Mesenteric fat pad (tissue), 1 donor: ENCODE measurements at regions not wholly inside any gene's neighbourhood (a gene's known extent, or its start where the extent isn't known, plus 50 kb on each side); places are given as distances from the start of the nearest gene placed in this dataset.
"Not testable (repeated sequence)": the region's sequence is repeated elsewhere in the genome, so short reads cannot be mapped to it uniquely, and the experiment has no call there.

ENCODE experiments used
- DNase-seq: peaks from one replicate; pipeline ENCODE4 v3.0.0-alpha.2; 2020; ENCODE audit warnings: low spot score
- donor health status: DM: yes; HTN: yes; CAD: no.

DNA sequence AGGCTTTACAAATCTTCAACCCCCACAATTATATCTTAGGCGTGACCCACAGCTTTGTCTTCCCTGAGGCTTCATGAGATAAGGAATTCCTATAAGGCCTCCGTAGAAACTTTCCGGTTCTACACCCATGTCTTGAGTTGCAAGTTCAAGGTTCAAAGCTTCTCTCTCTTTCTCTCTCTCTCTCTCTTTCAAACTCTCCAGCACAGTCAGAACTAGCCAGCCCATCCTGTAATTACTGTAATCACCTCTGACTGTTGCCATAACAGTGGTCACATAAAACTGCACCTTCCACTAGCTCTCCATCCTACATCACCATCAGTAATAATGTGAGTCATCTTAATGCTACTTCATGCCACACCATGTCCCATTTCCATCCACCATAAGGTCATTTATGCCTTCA lies 90.0 kb upstream of the NFASC start:
- no peak for DNase-seq

DNA sequence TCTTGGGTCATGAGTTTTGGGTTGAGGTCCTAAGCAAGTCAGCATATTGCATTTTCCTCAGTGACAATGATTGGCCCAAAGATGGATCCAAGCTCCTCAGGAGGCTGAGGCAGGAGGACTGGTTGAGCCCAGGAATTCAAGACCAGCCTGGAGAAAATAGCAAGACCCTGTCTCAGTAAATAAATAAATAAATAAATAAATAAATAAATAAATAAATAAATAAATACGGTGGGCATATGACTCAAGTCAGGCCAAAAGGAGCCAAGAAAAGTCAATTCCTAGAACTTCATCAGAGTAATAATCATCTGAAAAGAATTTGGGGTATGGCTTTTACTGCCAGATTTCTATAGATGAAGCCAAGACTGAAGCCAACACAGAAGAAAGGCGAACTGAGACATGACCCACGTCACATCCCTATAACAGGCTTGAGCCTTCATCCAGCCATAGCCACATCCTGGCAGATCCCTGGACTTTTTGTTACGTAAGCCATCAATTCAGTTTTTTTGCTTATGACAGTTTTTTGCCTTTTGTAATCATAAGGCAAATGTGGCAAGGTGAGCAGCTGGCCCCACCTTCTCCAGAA lies 88.5 kb upstream of the NFASC start:
- no peak for DNase-seq

DNA sequence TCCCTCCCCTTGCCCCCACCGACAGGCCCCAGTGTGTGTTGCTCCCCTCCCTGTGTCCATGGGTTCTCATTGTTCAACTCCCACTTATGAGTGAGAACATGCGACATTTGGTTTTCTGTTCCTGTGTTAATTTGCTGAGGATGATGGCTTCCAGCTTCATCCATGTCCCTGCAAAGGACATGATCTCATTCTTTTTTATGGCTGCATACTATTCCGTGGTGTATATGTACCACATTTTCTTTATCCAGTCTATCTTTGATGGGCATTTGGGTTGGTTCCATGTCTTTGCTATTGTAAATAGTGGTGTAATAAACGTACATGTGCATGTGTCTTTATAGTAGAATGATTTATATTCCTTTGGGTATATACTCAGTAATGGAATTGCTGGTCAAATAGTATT lies 85.6 kb upstream of the NFASC start:
- DNase-seq = not testable (repeated sequence)

DNA sequence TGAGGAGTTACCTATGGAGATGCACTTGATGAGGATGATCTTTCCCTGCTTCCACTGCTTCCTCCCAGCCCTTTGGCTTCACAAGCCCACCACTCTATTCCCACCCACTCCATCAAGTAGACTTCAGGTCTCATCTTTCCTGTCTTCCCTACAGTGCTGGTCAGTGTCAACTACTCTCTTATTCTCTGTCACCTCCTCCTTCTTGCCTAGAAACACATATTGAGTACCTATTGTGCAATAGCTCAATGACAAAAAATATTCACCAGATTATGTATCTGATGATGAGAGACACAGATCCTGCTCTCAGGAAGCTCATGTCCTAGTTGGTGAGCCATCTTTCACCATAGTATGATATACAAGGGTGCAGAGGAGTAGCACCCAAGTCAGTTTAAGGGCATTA lies 82.2 kb upstream of the NFASC start:
- no peak for DNase-seq

DNA sequence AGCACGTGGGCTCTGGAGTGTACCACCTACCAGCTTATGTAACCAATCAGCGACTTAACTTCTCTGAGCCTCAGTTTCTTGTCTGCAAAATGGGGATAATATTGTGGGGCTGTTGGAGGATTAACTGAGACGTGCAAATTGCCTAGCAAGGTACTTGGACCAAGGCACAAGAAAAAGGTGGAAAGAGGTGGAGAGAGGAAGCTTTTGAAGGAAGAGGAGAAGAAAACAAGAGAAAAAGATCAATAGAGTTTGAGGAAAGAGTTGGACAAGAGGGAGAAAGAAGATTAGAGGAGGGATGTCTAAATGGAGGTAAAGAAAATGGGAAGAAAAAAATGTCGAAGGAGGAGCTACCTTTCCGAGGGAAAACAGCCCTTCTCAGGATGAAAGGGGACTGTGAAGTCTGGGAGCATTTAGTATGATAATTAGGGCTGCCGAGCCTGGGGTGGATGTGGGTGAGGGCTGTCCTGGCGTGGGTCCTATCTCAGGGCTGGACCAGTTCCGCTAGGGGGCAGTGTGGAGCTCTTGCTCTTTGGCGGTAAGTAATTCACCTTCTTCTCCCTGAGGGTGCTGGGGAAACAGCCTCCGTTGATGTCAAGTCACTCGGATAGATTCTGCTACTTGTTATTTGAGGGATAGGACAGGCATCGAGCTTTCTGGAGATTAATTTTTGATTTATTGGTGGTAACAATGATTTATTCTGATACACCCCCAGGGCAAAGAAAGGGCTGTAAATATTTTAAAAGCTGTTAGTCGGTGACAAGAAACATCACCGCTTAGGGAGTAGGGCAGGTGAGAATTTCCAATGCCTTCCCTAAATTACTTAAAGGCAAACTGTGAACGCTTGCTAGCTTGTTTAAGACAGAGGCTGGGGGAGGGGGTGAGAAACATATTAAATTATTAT lies 79.0 kb upstream of the NFASC start:
- DNase-seq = no peak

DNA sequence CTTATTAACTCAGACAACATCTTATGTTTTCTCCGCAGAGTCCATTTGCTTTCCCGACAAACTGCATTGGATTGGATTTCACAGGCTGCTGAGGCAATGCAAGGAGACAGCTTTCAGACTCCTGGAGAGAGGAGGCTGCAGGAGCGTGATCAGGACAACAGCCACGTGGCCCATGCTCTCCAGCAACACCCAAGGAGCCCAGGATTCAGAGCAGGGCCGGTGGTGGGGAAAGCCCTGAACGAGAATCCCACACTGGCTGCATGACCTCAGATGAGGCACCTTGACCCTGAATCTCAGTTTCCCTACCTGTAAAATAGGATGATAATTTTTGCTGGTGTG lies 78.3 kb upstream of the NFASC start:
- DNase-seq = no peak

DNA sequence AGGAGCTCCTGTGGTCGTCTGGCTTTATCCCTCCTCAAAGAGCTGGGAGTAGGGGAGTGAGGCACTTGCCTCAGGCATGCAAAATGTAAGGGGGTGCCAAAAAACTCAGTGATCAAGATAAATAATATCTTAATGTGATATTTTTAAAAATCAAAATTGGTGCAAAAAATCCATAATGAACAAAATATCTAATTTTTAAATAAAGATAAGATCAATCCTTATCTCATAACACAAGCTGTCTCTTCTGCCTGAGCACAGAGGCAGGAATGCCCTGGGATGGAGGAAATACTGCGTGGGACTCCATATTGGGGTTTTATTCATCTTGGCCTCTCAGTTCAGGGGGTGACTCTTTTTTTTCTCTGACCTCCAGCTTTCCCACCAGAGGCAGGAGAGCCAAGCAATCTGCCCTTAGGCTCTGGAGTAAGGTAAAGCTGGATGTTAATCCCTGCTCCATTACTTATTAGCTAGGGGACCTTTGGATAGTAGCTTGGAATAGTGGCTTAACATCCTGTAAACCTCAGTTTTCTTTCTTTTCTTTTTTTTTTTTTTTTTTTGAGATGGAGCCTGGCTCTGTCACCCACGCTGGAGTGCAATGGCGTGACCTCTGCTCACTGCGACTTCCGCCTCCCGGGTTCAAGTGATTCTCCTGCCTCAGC lies 77.3 kb upstream of the NFASC start:
- DNase-seq = no peak

DNA sequence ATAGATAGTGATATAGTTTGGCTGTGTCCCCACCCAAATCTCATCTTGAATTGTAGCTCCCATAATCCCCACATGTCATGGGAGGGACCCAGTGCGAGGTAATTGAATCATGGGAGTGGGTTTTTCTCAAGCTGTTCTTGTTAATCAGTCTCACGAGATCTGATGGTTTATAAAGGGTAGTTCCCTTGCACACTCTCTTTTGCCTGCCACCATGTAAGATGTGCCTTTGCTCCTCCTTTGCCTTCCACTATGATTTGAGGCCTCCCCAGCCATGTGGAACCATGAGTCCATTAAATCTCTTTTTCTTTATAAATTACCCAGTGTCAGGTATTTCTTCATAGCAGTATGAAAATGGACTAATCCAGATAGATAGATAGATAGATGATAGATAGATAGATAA lies 73.8 kb upstream of the NFASC start:
- DNase-seq = not testable (repeated sequence)

DNA sequence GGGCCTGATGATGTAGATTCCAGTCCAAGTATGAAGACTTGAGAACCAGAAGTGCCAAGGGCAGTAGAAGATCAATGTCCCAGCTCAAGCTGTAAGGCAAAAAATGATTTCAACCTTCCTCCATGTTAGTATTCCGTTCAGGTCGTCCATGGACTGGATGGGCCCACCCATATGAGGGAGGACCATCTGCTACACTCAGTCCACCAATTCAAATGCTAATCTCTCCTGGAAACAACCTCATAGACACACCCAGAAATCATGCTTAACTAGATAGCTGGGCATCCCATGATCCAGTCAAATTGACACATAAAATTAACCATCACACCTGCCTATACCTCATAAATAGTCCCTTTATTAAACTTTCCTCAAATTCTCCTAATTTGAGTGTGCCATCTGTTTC lies 73.3 kb upstream of the NFASC start:
- no peak for DNase-seq

DNA sequence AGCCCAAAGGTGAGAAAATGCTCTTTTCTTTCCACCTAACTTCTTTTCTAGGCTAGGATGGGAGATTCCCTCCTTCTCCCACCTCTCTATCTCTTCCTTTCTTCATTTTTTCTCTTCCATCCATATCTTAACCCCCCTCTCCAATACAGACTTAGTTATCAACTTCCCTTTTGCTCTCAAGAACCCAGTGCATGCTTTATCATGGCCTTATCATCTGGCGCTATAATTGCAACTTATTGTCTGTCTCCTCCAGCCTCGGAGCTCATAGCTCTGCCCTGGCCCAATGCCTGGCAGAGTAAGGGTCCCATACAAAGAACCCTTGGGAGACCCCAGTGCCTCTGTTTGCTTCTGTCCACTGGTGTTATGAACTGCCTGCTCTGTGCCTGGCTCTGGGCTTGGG lies 71.0 kb upstream of the NFASC start:
- no peak for DNase-seq

DNA sequence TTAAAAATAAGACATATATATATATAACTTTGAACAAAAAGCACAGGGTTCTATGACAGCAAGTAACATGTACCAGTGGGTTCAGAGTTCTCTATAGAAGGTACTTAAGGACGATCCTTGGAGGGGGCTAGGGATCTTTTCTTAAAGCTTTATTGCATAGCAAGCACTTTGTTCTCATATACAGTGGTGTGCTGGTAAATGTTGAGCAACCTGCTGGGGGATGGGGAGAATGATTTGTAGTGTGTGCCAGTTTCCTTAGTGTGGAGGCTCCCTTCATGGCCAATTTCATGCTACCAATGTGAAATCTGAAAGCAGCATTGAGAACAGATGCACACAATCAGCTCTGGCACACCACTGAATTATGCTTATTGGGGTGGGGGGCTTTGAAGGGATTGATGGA lies 69.5 kb upstream of the NFASC start:
- DNase-seq = no peak

DNA sequence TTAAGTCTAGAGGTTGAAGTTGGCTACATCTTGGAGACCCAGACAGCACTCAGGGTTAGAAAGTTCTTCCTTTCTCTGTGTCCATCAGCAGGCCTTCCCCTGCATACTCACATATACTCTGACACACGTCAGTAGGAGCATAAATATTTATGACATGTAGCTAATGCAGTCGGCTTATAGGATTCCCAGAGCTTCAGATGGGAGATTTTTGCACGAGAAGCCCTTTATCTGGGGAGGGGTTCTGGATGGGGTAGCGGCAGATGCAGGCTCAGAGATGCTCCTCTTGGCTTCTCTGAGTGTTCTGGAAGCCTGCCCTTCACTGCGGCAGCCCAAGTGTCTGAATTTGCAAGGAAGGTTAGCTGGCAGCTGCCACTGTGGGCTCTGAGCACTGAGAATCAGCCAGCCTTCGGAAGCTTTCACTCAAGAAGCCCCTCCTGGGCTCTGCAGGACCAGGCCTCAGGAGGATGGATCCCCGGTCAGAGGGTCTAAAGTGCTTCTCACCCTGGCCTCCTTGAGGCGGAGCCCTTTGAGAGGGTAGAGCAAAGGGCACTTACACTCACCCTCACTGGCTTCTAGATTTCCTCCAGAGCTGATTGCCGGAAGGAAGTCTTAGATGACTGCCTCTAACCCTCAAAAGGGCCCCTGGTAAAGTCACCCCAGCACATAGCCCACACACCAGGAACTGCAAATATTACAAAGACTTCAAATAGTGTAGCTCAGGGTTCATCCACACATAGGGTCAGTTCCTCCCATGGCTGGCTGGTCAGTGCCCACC lies 68.1 kb upstream of the NFASC start:
- no peak for DNase-seq

DNA sequence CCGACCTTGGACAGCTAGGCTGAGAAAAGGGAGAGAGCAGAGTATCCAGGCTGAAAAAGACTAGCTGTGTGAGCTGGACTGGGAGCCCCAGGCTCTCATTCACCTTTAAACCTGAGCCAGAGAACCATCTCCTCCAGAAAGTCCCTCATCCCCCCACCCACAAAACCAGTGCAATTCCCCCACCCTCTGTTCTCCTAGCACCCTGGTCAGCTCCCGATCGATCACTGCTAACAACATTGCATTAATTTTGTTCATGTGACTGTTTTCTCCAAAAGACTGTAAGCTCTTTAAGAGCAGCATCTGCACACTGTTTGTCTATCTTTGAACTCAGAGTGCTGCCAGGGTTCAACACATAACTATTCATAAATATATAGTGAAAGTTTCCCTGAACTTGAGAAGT lies 67.1 kb upstream of the NFASC start:
- no peak for DNase-seq

DNA sequence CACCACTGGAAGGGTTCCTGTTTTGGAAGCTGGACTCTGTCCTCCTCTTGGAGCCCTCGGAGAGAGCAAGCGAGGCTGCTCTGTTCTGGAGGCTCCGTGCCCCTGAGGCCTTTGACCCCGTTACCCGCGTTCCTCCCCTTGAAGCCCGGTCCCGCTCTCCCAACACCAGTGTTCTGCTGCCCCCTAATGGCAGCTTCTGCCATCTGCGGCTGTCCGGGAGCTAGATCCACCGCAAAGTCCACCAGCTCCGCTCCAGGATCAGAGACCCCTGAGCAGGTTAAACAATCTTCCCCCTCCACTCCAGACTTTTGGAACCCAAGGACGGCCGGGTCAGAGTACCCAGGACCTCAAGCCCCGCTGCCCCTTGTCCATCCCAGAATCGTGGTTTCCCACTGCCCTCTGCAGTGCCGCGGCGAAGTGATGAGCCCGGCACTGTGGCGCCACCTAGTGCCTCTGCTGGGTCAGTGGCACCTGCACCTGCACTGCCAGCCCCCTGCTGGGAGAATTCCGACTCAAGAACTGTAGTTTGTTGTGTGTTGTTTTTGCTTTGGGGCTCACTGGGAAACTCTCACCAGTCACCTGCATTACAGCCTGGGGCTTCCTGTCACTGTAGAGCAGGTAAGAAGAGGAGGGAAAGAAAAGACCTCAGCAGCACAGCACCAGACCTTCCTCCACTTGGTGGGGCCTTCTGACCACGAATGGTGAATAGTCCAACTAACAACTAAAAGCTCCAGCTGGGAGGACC lies 63.5 kb upstream of the NFASC start:
- DNase-seq = no peak

DNA sequence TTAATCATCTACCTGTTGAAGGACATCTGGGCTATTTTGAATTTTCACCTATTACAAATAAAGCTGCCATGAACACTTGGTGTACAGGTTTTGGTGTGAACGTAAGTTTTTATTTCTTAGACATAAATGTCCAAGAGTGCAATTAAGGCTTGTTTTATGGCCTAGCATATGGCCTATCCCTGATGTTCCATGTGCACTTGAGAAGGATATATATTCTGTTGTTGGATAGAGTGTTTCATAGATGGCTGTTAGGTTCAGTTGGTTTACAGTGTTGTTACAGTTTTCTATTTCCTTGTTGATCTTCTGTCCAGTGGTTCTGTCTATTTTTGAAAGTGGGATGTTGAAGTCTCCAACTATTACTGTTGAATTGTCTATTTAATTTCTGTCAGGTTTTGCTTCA lies 61.2 kb upstream of the NFASC start:
- no peak for DNase-seq

DNA sequence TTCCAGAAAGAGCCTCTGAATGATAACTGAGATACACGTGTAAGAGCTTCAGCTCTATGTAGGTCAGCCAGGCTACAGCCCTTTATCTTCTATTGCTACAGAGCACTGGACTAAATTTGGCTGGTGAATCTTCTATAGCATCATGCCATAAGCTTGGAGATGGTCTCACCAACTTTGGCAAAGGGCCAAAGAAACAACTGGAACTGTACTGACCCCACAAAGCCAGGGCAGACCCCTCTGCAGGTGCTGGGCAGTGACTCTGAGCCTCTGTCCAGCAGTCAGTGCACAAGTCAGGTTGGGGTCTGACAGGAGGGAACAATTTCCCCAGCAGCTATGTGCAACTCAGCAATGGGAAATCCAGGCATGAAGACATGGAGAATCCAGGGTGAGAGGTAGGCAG lies 57.8 kb upstream of the NFASC start:
- no peak for DNase-seq

DNA sequence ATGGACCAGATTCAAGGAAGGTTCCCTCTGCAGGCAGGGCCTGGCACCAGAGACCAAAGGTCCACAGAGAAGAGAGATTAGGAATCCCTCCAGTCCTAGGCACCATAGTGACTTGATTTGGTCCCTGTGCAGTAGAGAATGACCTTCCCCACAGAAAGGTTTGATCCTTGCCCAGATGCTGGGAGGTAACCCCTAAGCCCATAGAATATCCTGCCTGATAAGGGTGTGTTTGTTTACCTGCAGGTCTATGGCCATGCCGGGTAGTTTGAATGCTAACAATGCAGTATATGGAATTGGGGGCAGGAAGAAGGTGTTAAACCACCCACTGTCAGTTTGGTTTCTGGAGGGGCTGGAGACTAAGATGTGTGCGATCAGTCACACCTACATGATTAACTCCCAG lies 57.1 kb upstream of the NFASC start:
- no peak for DNase-seq

DNA sequence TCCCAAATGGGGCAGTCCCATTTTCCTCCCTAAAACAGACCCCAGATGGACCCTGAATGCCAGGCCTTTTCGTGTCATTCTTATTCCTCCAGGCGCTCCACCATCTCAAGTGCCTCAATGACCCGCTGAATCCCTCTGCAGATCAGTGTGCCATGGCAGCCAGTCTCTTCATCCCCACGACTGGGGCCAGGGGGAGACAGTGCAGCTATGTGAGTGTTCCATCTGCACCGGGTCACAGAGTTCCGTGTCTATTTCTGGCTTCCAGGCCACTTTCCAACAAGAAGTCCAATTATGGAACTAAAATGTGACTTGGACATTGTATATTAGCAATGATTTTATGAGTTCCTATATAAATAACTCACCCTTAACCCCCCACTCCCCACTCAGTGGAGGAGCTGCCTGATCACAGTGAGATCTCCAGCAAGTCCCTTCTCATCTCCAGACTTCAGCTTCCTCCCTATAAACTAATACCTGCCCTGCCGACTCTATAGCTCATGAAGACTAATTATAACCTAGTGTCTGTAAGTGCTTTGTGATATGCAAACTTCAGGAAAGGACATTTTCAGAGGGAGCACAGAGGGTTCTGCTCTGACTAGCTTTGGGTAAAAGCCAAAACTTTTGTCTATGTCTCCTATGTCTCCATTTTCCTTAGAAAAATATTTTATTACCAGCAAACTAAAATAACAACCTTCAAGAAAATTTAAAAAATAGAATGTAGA lies 56.3 kb upstream of the NFASC start:
- no peak for DNase-seq

DNA sequence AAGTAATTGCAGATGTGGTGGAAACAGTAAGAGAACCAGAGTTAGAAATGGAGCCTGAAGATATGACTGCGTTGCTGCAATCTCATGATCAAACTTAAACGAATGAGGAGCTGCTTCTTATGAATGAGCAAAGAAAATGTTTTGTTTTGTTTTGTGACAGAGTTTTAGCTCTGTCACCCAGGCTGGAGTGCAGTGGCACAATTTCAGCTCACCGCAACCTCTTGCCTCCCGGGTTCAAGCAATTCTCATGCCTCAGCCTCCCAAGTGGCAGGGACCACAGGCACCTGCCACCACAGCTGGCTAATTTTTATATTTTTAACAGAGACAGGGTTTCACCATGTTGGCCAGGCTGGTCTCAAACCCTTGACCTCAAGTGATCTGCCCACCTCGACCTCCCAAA lies 53.3 kb upstream of the NFASC start:
- no peak for DNase-seq

DNA sequence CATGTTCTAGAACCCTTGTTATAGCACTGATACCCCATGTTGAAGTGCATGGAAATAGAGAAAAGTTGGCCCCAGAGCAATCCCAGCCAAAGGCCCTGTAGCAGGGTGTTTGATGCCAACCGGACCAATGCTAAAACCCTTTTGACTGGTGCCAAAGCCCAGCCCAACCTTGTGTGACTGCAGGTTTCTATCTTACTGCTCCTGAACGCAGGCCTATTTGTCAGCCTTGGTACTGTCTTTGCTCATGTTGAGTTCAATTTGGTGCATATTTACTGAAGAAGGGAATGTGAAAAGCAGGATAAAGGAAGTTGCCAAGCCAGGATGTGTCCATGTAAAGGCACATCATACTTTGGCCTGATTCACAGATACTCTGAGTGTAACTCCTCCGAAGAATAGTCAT lies 51.7 kb upstream of the NFASC start:
- DNase-seq = no peak

DNA sequence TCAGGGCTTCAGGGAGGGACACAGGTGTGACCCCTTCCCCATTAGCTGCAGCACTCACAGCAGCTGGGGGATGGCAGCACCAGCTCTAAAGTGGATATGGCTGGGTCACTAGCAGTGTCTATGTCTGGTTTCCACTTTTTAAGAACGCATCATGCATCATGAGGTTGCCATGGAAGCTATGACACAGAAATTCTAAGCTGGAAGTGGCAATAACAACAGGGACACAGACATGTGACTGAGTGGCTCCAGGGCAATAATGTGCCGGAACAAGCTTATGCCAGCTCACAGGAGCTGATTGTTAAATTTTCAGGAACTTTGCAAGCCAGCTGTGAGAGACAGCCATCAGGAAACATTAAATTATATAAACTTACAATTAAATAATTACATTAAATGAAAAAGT lies 51.2 kb upstream of the NFASC start:
- DNase-seq = no peak
